BJ (cell line): ENCODE measurements at regions not wholly inside any gene's neighbourhood (a gene's known extent, or its start where the extent isn't known, plus 50 kb on each side); places are given as distances from the start of the nearest gene placed in this dataset.

Experiments
- CTCF ChIA-PET: fragments of 350-600 bp; formaldehyde crosslinking; extraction: SDS; loops from one replicate; lab custom pipeline; 2021; ENCODE audit warnings: antibody characterized with exemption, inconsistent platforms; lab: Yijun Ruan, JAX
- POLR2A ChIA-PET: fragments of 300-600 bp; sonication (Branson Sonifier 250); formaldehyde crosslinking; extraction: SDS; loops from one replicate; lab custom pipeline; 2021; ENCODE audit warnings: antibody characterized with exemption; lab: Charles Lee
- DNase-seq: peaks from one replicate; pipeline ENCODE4 v3.0.0-alpha.2; 2011; ENCODE audit warnings: low read depth
- H3K27me3 ChIP-seq: 2 replicates; pipeline ENCODE4 v1.6.0; 2011; ENCODE audit warnings: low read length; ENCODE audit not compliant: control insufficient read depth, insufficient read depth
- H3K36me3 ChIP-seq: 2 replicates; pipeline ENCODE4 v1.5.1; 2011; ENCODE audit warnings: low read length; ENCODE audit not compliant: control insufficient read depth, insufficient read depth
- H3K4me3 ChIP-seq: 2 replicates; pipeline ENCODE4 v1.5.1; 2011; ENCODE audit warnings: low read depth, mild to moderate bottlenecking, control low read depth, low read length
- CTCF ChIP-seq: IDR thresholded peaks from 2 replicates; pipeline ENCODE4 v1.5.1; 2011; ENCODE audit warnings: low read depth, mild to moderate bottlenecking, control low read depth, inconsistent platforms, low read length, moderate library complexity; ENCODE audit not compliant: insufficient read depth

GRCh38 chr10:8568401-8568800 is 513.9 kb downstream of the GATA3 start:
- POLR2A ChIA-PET = no interaction called here
- H3K36me3 ChIP-seq = no peaks in the 10 kb centered on the region
- DNase-seq = no peak
- CTCF ChIA-PET = no interaction called here
- no peak overlapping the region for H3K4me3 ChIP-seq
- TF ChIP-seq CTCF = no peak
- no peaks in the 10 kb centered on the region for H3K27me3 ChIP-seq

- H3K36me3 ChIP-seq = no peaks in the 10 kb centered on the region
- no peaks in the 10 kb centered on the region for H3K27me3 ChIP-seq
- no peak for TF ChIP-seq CTCF
- ChIA-PET POLR2A (no interaction called here), CTCF (no interaction called here)
- H3K4me3 ChIP-seq = no peak overlapping the region
- no peak for DNase-seq
Measured at GRCh38 chr10:8575620-8576019, 521.1 kb downstream of the GATA3 start.

- DNase-seq = no peak
- H3K27me3 ChIP-seq = no peaks in the 10 kb centered on the region
- no peaks in the 10 kb centered on the region for H3K36me3 ChIP-seq
- ChIA-PET POLR2A (no interaction called here), CTCF (no interaction called here)
- H3K4me3 ChIP-seq = no peak overlapping the region
- TF ChIP-seq CTCF = no peak
Measured at GRCh38 chr10:8576281-8576680, 521.8 kb downstream of the GATA3 start.

GRCh38 chr10:8576911-8577310 is 522.4 kb downstream of the GATA3 start:
- no peaks in the 10 kb centered on the region for H3K27me3 ChIP-seq
- no peak overlapping the region for H3K4me3 ChIP-seq
- no peaks in the 10 kb centered on the region for H3K36me3 ChIP-seq
- no peak for TF ChIP-seq CTCF
- POLR2A ChIA-PET = no interaction called here
- CTCF ChIA-PET = no interaction called here
- no peak for DNase-seq

- ChIA-PET CTCF (no interaction called here), POLR2A (no interaction called here)
- Histone ChIP-seq H3K4me3 (no peak overlapping the region), H3K36me3 (no peaks in the 10 kb centered on the region), H3K27me3 (no peaks in the 10 kb centered on the region)
- DNase-seq = no peak
- TF ChIP-seq CTCF = no peak
Measured at GRCh38 chr10:8577686-8578085, 523.2 kb downstream of the GATA3 start.
